OCI-LY1 (cell line): ENCODE measurements at regions not wholly inside any gene's neighbourhood (a gene's known extent, or its start where the extent isn't known, plus 50 kb on each side); places are given as distances from the start of the nearest gene placed in this dataset.

Experiments used
- H2AFZ ChIP-seq: fragments of 200-600 bp; sonication (generic), shearing (Covaris generic); 2 replicates; pipeline ENCODE4 v1.6.0; 2014; ENCODE audit warnings: antibody characterized with exemption, mild to moderate bottlenecking, low read length
- H3F3A ChIP-seq: fragments of 200-600 bp; sonication (generic), shearing (Covaris generic); 2 replicates; pipeline ENCODE4 v1.6.0; 2014; ENCODE audit warnings: mild to moderate bottlenecking, antibody characterized with exemption, low read length, moderate library complexity; ENCODE audit not compliant: insufficient read depth
- H3K27ac ChIP-seq: fragments of 200-600 bp; sonication (generic); 2 replicates; pipeline ENCODE4 v1.5.1; 2014; ENCODE audit warnings: low read length, mixed run types, mild to moderate bottlenecking, low read depth; ENCODE audit not compliant: poor library complexity, severe bottlenecking
- H3K27me3 ChIP-seq: fragments of 200-600 bp; sonication (generic); 2 replicates; pipeline ENCODE4 v1.6.0; 2014; ENCODE audit warnings: antibody characterized with exemption, mild to moderate bottlenecking, low read length, moderate library complexity; ENCODE audit not compliant: insufficient read depth
- H3K36me3 ChIP-seq: fragments of 200-600 bp; sonication (generic); 2 replicates; pipeline ENCODE4 v1.6.1; 2014; ENCODE audit warnings: mild to moderate bottlenecking, antibody characterized with exemption, low read length, moderate library complexity, mixed read lengths; ENCODE audit not compliant: insufficient read depth
- H3K4me1 ChIP-seq: fragments of 200-600 bp; sonication (generic); 2 replicates; pipeline ENCODE4 v1.5.1; 2014; ENCODE audit warnings: mild to moderate bottlenecking, low read length, moderate library complexity; ENCODE audit not compliant: insufficient read depth, severe bottlenecking
- H3K4me2 ChIP-seq: fragments of 200-600 bp; sonication (generic), shearing (Covaris generic); 2 replicates; pipeline ENCODE4 v1.6.1; 2014; ENCODE audit warnings: low read length
- H3K4me3 ChIP-seq: fragments of 200-600 bp; sonication (generic); 2 replicates; pipeline ENCODE4 v1.5.1; 2014; ENCODE audit warnings: low read length, low read depth, mild to moderate bottlenecking, mixed read lengths; ENCODE audit not compliant: poor library complexity, severe bottlenecking
- H3K79me2 ChIP-seq: fragments of 200-600 bp; shearing (Covaris generic); 2 replicates; pipeline ENCODE4 v1.6.1; 2016; ENCODE audit warnings: mixed run types, low read length, mixed read lengths; ENCODE audit not compliant: insufficient read depth
- H3K9ac ChIP-seq: fragments of 200-600 bp; sonication (generic), shearing (Covaris generic); 2 replicates; pipeline ENCODE4 v1.6.1; 2014; ENCODE audit warnings: mild to moderate bottlenecking, low read length, mixed read lengths
- H3K9me2 ChIP-seq: fragments of 200-600 bp; sonication (generic), shearing (Covaris generic); 2 replicates; pipeline ENCODE4 v1.6.1; 2014; ENCODE audit warnings: low read depth, mild to moderate bottlenecking, low read length, mixed read lengths
- H3K9me3 ChIP-seq: fragments of 200-600 bp; shearing (Covaris generic); 2 replicates; pipeline ENCODE4 v1.6.1; 2014; ENCODE audit warnings: low read length, mixed read lengths
- H4K20me1 ChIP-seq: fragments of 200-600 bp; sonication (generic), shearing (Covaris generic); 2 replicates; pipeline ENCODE4 v1.6.0; 2016; ENCODE audit warnings: mild to moderate bottlenecking, low read length; ENCODE audit not compliant: insufficient read depth
- CTCF ChIP-seq: fragments of 200-600 bp; sonication (generic), shearing (Covaris generic); IDR thresholded peaks from 2 replicates; pipeline ENCODE4 v1.5.1; 2017; ENCODE audit warnings: mild to moderate bottlenecking, antibody characterized with exemption, low read length, moderate library complexity, mixed read lengths
- EZH2 ChIP-seq: fragments of 200-600 bp; sonication (generic), shearing (Covaris generic); IDR thresholded peaks from 2 replicates; pipeline ENCODE4 v1.8.0; 2017; ENCODE audit warnings: borderline replicate concordance, mixed run types, mild to moderate bottlenecking, antibody characterized with exemption, low read length, moderate library complexity, mixed read lengths

DNA sequence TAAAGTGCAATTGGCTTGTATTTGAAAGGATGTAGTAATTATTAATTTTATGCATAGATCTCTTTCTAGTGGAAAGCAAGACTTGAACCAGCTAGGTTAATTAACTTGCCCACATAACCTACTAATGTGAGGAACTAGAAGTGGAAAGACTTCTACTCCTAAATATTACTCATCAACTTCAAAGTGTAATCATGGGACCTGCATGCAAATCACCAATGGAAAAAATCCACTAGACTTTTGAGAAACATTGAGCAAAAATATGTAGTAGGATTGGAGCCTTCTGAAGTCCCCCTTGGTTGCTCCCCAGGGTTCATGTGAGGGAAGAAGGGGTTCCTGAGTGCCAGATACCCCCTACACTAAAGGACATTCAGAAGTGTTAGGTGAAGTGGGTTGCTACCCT, 240.2 kb downstream of the PTEN start:
- Histone ChIP-seq H3K9ac (no peak overlapping the region), H3K4me1 (no peaks in the 10 kb centered on the region), H3F3A (no peaks in the 10 kb centered on the region), H3K9me3 (no peaks in the 10 kb centered on the region), H4K20me1 (no peaks in the 10 kb centered on the region), H3K36me3 (no peaks in the 10 kb centered on the region), H3K4me2 (no peak overlapping the region), H3K9me2 (no peaks in the 10 kb centered on the region), H3K79me2 (no peaks in the 10 kb centered on the region), H3K27me3 (no peaks in the 10 kb centered on the region), H2AFZ (no peak overlapping the region), H3K27ac (no peak overlapping the region), H3K4me3 (no peak overlapping the region)
- TF ChIP-seq CTCF (no peak), EZH2 (no peak)

GRCh38 chr10:88104223-88104622, 240.8 kb downstream of the PTEN start:
- Histone ChIP-seq H3K4me2 (no peak overlapping the region), H3K4me3 (no peak overlapping the region), H3K9ac (no peak overlapping the region), H3K27ac (no peak overlapping the region), H3K9me2 (no peaks in the 10 kb centered on the region), H3K79me2 (no peaks in the 10 kb centered on the region), H3F3A (no peaks in the 10 kb centered on the region), H3K9me3 (no peaks in the 10 kb centered on the region), H3K4me1 (no peaks in the 10 kb centered on the region), H4K20me1 (no peaks in the 10 kb centered on the region), H3K36me3 (no peaks in the 10 kb centered on the region), H3K27me3 (no peaks in the 10 kb centered on the region), H2AFZ (no peak overlapping the region)
- TF ChIP-seq EZH2: no peak
- no peak for TF ChIP-seq CTCF

DNA sequence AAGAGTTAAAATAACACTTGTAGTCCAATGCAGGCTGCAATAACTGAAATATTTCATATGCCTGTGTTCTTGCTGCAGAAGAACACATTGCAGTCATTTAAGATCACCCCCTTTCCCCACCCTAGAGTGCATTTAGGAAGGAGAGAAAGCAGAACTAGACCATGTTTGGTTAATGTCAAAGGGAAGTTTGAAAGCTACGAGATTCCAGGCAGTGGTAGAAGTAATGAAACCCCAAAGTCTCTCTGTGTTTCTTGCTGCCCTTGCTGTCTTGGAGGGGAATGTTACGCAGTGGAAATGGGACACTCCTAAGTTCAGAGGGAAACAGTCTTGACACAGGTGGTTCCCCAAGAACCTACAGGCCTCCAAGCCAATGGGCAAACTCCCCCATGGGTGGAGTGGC, 242.9 kb downstream of the PTEN start:
- H3K9ac ChIP-seq: no peak overlapping the region
- H3K36me3 ChIP-seq: no peaks in the 10 kb centered on the region
- no peak overlapping the region for H2AFZ ChIP-seq
- H3K4me1 ChIP-seq: no peaks in the 10 kb centered on the region
- no peak overlapping the region for H3K27ac ChIP-seq
- no peak overlapping the region for H3K4me2 ChIP-seq
- no peaks in the 10 kb centered on the region for H4K20me1 ChIP-seq
- H3K27me3 ChIP-seq: no peaks in the 10 kb centered on the region
- H3K4me3 ChIP-seq: no peak overlapping the region
- no peaks in the 10 kb centered on the region for H3K9me2 ChIP-seq
- no peaks in the 10 kb centered on the region for H3F3A ChIP-seq
- TF ChIP-seq CTCF: no peak
- no peak for TF ChIP-seq EZH2
- H3K9me3 ChIP-seq: no peaks in the 10 kb centered on the region
- H3K79me2 ChIP-seq: no peaks in the 10 kb centered on the region
